Cardiac septum (tissue), 1 donor: ENCODE measurements at regions not wholly inside any gene's neighbourhood (a gene's known extent, or its start where the extent isn't known, plus 50 kb on each side); places are given as distances from the start of the nearest gene placed in this dataset.
"Not testable (repeated sequence)": the region's sequence is repeated elsewhere in the genome, so short reads cannot be mapped to it uniquely, and the experiment has no call there.

Experiments used
- DNase-seq: peaks from one replicate; pipeline ENCODE4 v3.0.0-alpha.2; 2020; ENCODE audit warnings: low spot score
- intact Hi-C: fragments of 100-400 bp; cut with DNase I; formaldehyde crosslinking; loops from one replicate; pipeline ENCODE4 v1.14.0; 2022
- donor health status: DM: no; HTN: no; CAD: no.

- intact Hi-C loops = no loop called here
- DNase-seq = no peak
Measured at GRCh38 chr7:69203871-69204270, 394.4 kb upstream of the AUTS2 start.

- no peak for DNase-seq
- intact Hi-C loops = no loop called here
Measured at GRCh38 chr7:69204943-69205342, 393.3 kb upstream of the AUTS2 start.

- DNase-seq = no peak
- intact Hi-C loops = no loop called here
Measured at GRCh38 chr7:69205581-69205980, 392.7 kb upstream of the AUTS2 start.

- intact Hi-C loops = no loop called here
- DNase-seq = no peak
Measured at GRCh38 chr7:69208276-69208675, 390.0 kb upstream of the AUTS2 start.

- intact Hi-C loops = no loop called here
Measured at GRCh38 chr7:69208848-69209247, 389.4 kb upstream of the AUTS2 start.

GRCh38 chr7:69211336-69211735, 386.9 kb upstream of the AUTS2 start:
- intact Hi-C loops = no loop called here

More at GRCh38 chr7:69208848-69209247, 389.4 kb upstream of the AUTS2 start:
- DNase-seq = no peak

GRCh38 chr7:69211739-69212138, 386.5 kb upstream of the AUTS2 start:
- no peak for DNase-seq
- intact Hi-C loops = no loop called here

More at GRCh38 chr7:69211336-69211735, 386.9 kb upstream of the AUTS2 start:
- no peak for DNase-seq

GRCh38 chr7:69213878-69214277, 384.4 kb upstream of the AUTS2 start:
- intact Hi-C loops = no loop called here
- no peak for DNase-seq

- intact Hi-C loops, DNase-seq: not testable (repeated sequence)
Measured at GRCh38 chr7:69215516-69215915, 382.8 kb upstream of the AUTS2 start.

- intact Hi-C loops = no loop called here
- no peak for DNase-seq
Measured at GRCh38 chr7:69217516-69218350, 380.5 kb upstream of the AUTS2 start.

GRCh38 chr7:69218576-69218975, 379.7 kb upstream of the AUTS2 start:
- intact Hi-C loops = no loop called here
- DNase-seq = no peak

- DNase-seq = no peak
- intact Hi-C loops = no loop called here
Measured at GRCh38 chr7:69219381-69219780, 378.9 kb upstream of the AUTS2 start.

- intact Hi-C loops = no loop called here
- peak; percentile 19 for DNase-seq
Measured at GRCh38 chr7:69225259-69225943, 372.9 kb upstream of the AUTS2 start.

GRCh38 chr7:69228212-69228811, 370.0 kb upstream of the AUTS2 start:
- DNase-seq = peak; percentile 51
- intact Hi-C loops = no loop called here

- intact Hi-C loops = no loop called here
- DNase-seq = peak; percentile 39
Measured at GRCh38 chr7:69232445-69233376, 365.6 kb upstream of the AUTS2 start.

- intact Hi-C loops = no loop called here
- no peak for DNase-seq
Measured at GRCh38 chr7:69237541-69237940, 360.7 kb upstream of the AUTS2 start.

- intact Hi-C loops = no loop called here
- DNase-seq = no peak
Measured at GRCh38 chr7:69243016-69243415, 355.3 kb upstream of the AUTS2 start.

- intact Hi-C loops = no loop called here
- no peak for DNase-seq
Measured at GRCh38 chr7:69244701-69245100, 353.6 kb upstream of the AUTS2 start.

- intact Hi-C loops = no loop called here
Measured at GRCh38 chr7:69245646-69246045, 352.6 kb upstream of the AUTS2 start.

GRCh38 chr7:69246758-69247157, 351.5 kb upstream of the AUTS2 start:
- intact Hi-C loops = no loop called here
- no peak for DNase-seq

More at GRCh38 chr7:69245646-69246045, 352.6 kb upstream of the AUTS2 start:
- DNase-seq = no peak
